Erythroblast (primary cell): ENCODE measurements at regions not wholly inside any gene's neighbourhood (a gene's known extent, or its start where the extent isn't known, plus 50 kb on each side); places are given as distances from the start of the nearest gene placed in this dataset.

Experiments
- DNase-seq, 2 experiments: peaks; one replicate each; lab custom pipeline; 2025; lab: John Stamatoyannopoulos, UW
- GATA1 ChIP-seq: IDR thresholded peaks from 2 replicates; pipeline ENCODE4 v1.6.1; 2011; ENCODE audit warnings: low read depth, mild to moderate bottlenecking, control low read depth, low read length, moderate library complexity
- POLR2A ChIP-seq: IDR thresholded peaks from 2 replicates; pipeline ENCODE4 v1.6.1; 2011; ENCODE audit warnings: mild to moderate bottlenecking, low read length

DNA sequence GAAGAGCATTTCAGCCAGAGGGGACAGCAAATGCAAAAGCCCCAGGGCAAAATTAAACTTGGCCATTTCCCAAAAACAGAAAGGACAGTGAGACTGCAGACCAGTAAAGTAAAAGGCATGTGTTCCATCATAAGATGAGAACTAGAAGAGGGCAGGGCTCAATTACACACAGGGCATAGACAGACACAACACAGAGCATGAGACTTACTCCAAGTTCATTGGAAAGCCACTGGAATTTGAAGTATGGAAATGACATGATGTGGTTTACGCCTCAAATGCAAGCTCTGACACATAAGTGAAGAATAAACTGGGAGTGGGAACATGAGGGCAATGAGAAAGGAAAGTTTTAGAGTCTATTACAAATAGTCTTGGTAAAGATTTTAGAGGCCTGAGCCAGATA lies 446.6 kb upstream of the GRIA1 start:
- DNase-seq, result no peak
- TF ChIP-seq GATA1 (no peak), POLR2A (no peak)

DNA sequence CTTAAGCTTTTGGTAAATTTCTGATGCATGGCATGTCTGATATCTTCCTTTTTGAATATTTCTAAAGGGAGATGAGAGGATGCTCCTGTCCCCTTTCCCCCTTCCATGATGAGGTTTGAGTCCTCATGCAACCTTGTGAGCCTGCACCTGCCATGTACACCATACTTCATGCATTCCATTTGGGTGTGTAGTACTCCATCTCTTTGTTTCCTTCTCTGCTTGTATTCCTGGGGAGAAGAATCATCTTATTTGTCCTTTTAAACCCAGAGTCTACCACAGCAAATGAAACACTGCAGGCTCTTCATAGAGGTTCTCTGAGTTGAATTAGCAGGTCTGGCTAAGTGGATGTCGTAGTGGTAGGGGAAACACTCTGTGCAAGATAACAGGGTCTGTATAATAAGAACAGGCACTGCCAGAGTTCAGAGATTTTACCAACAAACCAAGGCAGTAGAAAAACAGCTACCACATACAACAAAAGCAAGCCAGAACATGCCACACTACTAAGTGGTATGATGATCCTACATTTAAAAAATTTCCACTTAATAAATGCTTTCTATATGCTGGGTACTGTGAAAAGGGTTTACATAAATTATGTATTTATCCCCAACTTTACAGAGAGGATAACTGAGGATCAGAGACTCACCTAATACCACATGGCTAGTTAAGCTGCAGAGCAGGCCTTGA lies 439.8 kb upstream of the GRIA1 start:
- no peak for DNase-seq
- no peak for TF ChIP-seq POLR2A
- no peak for TF ChIP-seq GATA1

DNA sequence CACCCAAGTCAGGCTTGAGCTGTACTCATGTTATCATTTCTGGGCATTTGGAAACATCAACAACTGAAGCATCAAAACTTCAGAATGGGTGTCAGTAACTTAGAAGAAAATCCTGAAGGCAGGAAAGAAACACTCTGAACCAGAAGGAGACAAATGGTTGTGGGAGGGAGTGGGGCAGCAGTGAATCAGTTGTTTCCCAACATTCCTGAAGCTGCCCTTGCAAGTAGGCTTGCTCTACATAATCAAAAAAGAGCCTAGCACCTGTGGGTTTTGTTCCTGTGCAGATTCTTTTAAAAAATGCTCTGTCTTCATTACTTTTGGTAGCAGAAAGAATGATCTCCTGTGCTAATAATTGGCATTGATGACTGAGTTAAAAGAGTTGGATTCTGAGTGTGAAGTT lies 424.2 kb upstream of the GRIA1 start:
- no peak for TF ChIP-seq GATA1
- no peak for TF ChIP-seq POLR2A
- no peak for DNase-seq

DNA sequence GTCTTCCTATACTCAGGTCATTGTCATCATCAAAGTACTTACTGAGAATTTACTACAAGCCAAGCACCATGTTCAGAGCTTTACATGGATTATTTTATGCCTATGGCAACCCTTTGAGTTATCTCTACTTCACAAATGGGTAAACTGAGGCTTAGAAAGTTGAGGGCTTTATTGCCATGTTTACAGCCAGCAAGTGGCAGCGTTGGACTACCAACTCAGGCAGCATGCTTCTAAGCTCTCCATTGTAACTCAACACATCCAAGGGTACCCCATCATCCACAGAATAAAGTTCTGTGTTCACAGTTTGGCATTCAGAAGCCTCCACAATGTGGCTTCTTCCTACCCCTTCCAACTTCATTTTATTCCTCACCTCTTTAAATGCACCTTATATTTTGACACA lies 422.6 kb upstream of the GRIA1 start:
- no peak for TF ChIP-seq POLR2A
- TF ChIP-seq GATA1, result no peak
- no peak for DNase-seq

DNA sequence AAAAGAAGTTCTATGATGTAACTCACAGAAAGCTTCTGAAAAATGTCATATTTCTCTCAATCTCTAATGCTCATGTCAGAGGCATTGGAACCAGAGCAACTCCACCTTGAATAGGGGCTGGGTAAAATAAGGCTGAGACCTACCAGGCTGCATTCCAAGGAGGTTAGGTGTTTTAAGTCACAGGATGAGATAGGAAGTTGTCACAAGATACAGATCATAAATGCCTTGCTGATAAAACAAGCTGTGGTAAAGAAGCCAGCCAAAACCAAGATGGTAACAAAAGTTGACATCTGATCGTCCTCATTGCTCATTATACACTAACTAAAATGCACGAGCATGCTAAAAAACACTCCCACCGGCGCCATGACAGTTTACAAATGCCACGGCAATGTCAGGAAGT lies 411.1 kb upstream of the GRIA1 start:
- no peak for DNase-seq

GRCh38 chr5:153080940-153081339 lies 409.5 kb upstream of the GRIA1 start:
- no peak for DNase-seq
- TF ChIP-seq GATA1 (no peak), POLR2A (no peak)

More for the DNA sequence above, 411.1 kb upstream of the GRIA1 start:
- TF ChIP-seq POLR2A (no peak), GATA1 (no peak)

DNA sequence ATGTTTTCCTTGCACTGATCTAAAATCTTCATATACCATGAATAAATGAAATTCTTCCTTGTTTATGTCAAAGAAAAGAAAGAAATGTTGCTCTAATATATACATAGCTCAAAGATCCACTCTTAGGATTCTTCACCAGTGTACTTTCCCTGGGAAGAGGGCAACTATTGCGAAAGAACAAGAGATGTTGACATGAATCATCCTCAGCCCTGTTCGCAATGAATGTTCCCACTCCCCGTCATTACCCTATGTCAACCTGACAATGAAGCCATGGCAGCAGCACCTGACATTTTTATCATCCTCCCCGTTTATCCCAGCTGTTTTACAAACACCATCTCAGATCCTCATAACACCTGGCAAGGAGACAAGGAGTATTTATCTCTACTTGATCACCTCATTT lies 409.1 kb upstream of the GRIA1 start:
- TF ChIP-seq GATA1 (no peak), POLR2A (no peak)
- DNase-seq, result no peak

DNA sequence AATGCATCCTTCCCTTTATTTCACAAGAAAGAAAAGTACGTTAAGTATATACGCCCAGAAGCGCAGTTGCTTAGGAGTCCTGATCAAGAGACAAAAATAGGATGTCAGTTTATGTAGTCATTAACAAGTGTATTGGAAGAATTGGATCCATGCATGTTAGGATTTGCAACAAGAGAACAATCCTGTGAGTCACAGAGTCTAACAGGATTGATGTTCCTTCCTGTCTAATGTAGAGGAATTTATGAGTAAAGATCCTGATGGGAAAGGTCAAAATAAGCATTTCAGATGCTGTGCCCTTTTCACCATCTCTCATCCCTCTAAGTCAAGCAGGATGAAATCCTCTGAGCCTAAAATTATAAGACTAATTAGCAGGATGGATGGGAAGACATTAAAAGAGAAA lies 406.0 kb upstream of the GRIA1 start:
- TF ChIP-seq GATA1, result no peak
- no peak for TF ChIP-seq POLR2A
- no peak for DNase-seq

DNA sequence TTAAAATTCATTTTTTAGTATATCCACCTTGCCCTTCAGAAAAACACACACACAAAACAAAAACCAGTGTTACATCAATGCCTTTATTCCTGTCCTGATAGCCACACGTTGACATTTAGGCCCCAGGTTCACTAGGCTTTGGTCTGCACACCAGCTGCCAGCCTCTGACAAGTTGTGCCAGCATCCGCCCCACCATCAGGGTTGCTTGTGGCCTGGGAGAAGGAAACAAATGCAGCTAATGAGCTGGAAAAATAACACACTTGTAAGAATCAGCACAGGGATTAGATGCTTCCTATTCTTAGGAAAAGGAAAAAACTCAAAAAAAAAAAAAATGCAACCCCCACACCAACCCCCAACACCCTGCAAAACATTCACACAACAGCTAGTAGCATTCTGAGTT lies 404.0 kb upstream of the GRIA1 start:
- no peak for DNase-seq

DNA sequence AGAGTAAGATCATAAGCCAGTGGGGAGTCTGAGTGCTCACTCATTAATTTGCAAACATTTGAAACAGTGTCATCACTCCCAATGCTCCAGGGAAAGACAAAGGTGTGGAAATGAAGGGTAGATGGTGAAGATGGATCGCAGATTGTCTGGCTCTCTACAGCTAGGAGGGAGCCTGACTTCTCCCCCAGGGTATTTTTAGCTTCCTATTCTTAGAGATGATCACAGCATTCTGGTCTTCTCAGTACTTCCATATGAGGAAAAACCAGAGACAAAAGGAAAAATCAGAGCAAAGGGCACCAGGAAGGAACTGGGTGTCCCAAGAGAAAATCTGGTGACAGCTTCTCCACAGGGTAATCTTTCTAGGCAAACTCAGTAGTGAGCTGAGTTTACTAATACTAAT lies 401.9 kb upstream of the GRIA1 start:
- TF ChIP-seq GATA1, result no peak
- TF ChIP-seq POLR2A, result no peak
- DNase-seq, result no peak

More for the DNA sequence above, 404.0 kb upstream of the GRIA1 start:
- TF ChIP-seq POLR2A, result no peak
- no peak for TF ChIP-seq GATA1

GRCh38 chr5:153094333-153094732 lies 396.1 kb upstream of the GRIA1 start:
- no peak for DNase-seq

GRCh38 chr5:153096381-153096780 lies 394.1 kb upstream of the GRIA1 start:
- TF ChIP-seq POLR2A (no peak), GATA1 (no peak)
- no peak for DNase-seq

More at GRCh38 chr5:153094333-153094732, 396.1 kb upstream of the GRIA1 start:
- TF ChIP-seq GATA1, result no peak
- TF ChIP-seq POLR2A, result no peak

GRCh38 chr5:153099328-153099727 lies 391.1 kb upstream of the GRIA1 start:
- TF ChIP-seq GATA1 (no peak), POLR2A (no peak)
- DNase-seq, result no peak

DNA sequence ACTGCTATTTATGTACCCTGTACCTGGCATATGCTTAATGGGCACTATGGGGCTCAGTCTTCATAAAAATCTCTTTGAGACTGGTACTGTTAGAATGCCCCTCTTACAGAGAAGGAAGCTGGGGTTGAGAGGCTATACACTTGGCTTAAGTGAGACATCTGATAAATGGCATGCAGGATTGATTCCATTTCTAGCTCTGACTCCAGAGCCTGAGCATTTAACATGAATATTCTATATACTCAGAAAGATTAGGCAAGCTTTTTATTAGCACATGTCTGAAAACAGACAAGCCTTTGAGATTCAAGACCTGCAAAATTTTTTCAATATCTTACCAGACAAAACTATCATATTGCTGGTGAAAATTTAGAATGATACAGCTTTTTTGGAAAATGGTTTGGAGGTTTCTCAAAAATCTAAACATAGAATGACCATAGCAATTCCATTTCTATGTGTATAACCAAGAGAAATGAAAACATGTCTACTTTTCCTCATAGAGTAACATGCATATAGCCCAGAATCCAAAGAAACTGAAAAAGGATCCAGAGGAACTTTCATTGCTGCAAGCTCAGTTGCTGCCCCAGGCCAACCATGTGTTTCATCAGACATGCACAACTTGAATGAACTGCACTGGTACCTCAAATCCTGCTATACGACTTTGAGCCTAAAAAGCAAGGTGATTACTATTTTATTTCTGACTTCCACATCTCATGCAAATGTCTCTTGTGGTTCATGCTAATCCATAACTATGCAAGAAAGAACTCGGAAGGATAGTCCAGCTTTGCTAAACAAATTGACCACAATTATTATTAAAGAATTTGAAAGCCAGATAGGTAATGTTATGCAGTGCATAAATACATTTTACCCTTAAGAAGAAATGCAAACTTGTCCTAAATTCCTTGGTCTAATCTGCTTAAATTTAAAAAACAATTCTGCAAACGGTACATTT lies 389.0 kb upstream of the GRIA1 start:
- TF ChIP-seq POLR2A (no peak), GATA1 (no peak)
- no peak for DNase-seq
